Panc1 (cell line): ENCODE measurements at regions not wholly inside any gene's neighbourhood (a gene's known extent, or its start where the extent isn't known, plus 50 kb on each side); places are given as distances from the start of the nearest gene placed in this dataset.

Experiments used
- CTCF ChIP-seq: fragments of 450-650 bp; IDR thresholded peaks from 2 replicates; pipeline ENCODE4 v1.5.1; 2017; ENCODE audit warnings: mild to moderate bottlenecking
- POLR2AphosphoS5 ChIP-seq: IDR thresholded peaks from 2 replicates; pipeline ENCODE4 v1.6.1; 2012; ENCODE audit warnings: mild to moderate bottlenecking, low read depth, low read length, moderate library complexity
- SIN3A ChIP-seq: IDR thresholded peaks from 2 replicates; pipeline ENCODE4 v1.6.1; 2012; ENCODE audit warnings: low read depth, mild to moderate bottlenecking, low read length, moderate library complexity, borderline replicate concordance; ENCODE audit not compliant: insufficient read depth

- no peak for TF ChIP-seq CTCF
- TF ChIP-seq SIN3A = no peak
- TF ChIP-seq POLR2AphosphoS5 = no peak
Observed at GRCh38 chr6:91490671-91491301, 903.9 kb upstream of the MAP3K7 start.
